ENCODE measurements at regions not wholly inside any gene's neighbourhood (a gene's known extent, or its start where the extent isn't known, plus 50 kb on each side); places are given as distances from the start of the nearest gene placed in this dataset.
A peak's percentile ranks its signal among the peaks of the same experiment; 100 is the strongest.
"Not testable (repeated sequence)": the region's sequence is repeated elsewhere in the genome, so short reads cannot be mapped to it uniquely, and the experiment has no call there.

GRCh38 chr3:160047876-160048275 is 59.2 kb downstream of the IL12A start:
- H3K9me3 Mint-ChIP-seq, result peaks cover 3% of the 10 kb centered on the region
- no peak for DNase-seq
- no peaks in the 10 kb centered on the region for H3K4me1 Mint-ChIP-seq (ENCODE audit: low read depth)
- peaks cover 3% of the 10 kb centered on the region for H3K27me3 Mint-ChIP-seq (ENCODE audit: low read depth)
- no peak overlapping the region for H3K27ac Mint-ChIP-seq
- CTCF ChIA-PET, result no interaction called here
- H3K36me3 Mint-ChIP-seq (ENCODE audit: low read depth), result no peaks in the 10 kb centered on the region
- H3K4me3 Mint-ChIP-seq, result no peak overlapping the region
- intact Hi-C loops (cut with micrococcal nuclease), result no loop called here

DNA sequence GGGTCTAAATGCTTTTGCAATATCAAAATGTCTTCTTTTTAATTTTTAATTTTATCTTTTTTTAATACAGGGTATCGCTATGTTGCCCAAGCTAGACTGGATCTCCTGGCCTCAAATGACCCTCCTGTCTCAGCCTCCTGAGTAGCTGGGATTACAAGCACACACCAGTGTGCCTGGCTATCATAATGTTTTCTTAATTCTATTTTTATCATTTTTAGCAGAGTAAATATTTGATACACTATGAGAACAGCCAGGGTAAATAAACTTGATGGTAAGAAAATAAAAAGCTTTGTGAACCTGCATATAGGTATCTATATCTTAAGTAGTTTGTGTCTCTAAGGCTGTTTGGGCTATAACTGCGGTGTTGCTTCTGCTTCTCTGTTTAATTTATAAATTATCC is 60.4 kb downstream of the IL12A start:
- no peaks in the 10 kb centered on the region for H3K4me1 Mint-ChIP-seq (ENCODE audit: low read depth)
- no peaks in the 10 kb centered on the region for H3K9me3 Mint-ChIP-seq
- H3K27ac Mint-ChIP-seq, result no peak overlapping the region
- no peak for DNase-seq
- no peaks in the 10 kb centered on the region for H3K36me3 Mint-ChIP-seq (ENCODE audit: low read depth)
- CTCF ChIA-PET, result interaction anchor here (0.6 to 1.2 kb wide), 3 partner anchors 43 to 66 kb away, joined by 3 to 4 read pairs (median 3); no protein-coding TSS in a partner anchor
- intact Hi-C loops (cut with micrococcal nuclease), result no loop called here
- H3K4me3 Mint-ChIP-seq, result no peak overlapping the region
- peaks cover 3% of the 10 kb centered on the region for H3K27me3 Mint-ChIP-seq (ENCODE audit: low read depth)

GRCh38 chr3:160049565-160049964 is 60.9 kb downstream of the IL12A start:
- H3K9me3 Mint-ChIP-seq, result no peaks in the 10 kb centered on the region
- DNase-seq, result no peak
- H3K27ac Mint-ChIP-seq, result no peak overlapping the region
- intact Hi-C loops (cut with micrococcal nuclease), result no loop called here
- H3K36me3 Mint-ChIP-seq (ENCODE audit: low read depth), result no peaks in the 10 kb centered on the region
- no peak overlapping the region for H3K4me3 Mint-ChIP-seq
- peaks cover 3% of the 10 kb centered on the region for H3K27me3 Mint-ChIP-seq (ENCODE audit: low read depth)
- no peaks in the 10 kb centered on the region for H3K4me1 Mint-ChIP-seq (ENCODE audit: low read depth)
- CTCF ChIA-PET, result interaction anchor here (0.8 to 1.2 kb wide), 2 partner anchors 44 to 67 kb away, joined by 3 to 4 read pairs; no protein-coding TSS in a partner anchor

DNA sequence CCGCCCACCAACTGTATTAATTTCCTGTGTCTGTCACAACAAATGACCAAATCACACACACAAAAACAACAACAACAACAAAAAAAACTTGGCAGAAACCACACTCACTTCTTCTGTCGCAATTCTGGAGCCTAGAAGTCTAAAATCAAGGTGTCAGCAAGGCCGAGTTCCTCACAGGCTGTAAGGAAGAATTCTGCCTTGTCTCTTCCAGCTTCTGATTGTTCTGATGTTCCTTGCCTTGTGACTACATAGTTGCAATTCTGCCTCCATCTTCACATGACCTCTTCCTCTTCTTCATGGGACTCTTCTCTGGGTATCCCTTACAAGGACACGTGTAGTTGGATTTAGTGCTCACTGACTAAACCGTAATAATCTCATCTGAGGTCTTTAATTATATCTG is 61.4 kb downstream of the IL12A start:
- Mint-ChIP-seq H3K4me1 (ENCODE audit: low read depth) (no peaks in the 10 kb centered on the region), H3K36me3 (ENCODE audit: low read depth) (no peaks in the 10 kb centered on the region), H3K4me3 (no peak overlapping the region), H3K27me3 (ENCODE audit: low read depth) (peaks cover 3% of the 10 kb centered on the region), H3K27ac (no peak overlapping the region), H3K9me3 (no peaks in the 10 kb centered on the region)
- CTCF ChIA-PET, result no interaction called here
- no peak for DNase-seq
- intact Hi-C loops (cut with micrococcal nuclease), result no loop called here

DNA sequence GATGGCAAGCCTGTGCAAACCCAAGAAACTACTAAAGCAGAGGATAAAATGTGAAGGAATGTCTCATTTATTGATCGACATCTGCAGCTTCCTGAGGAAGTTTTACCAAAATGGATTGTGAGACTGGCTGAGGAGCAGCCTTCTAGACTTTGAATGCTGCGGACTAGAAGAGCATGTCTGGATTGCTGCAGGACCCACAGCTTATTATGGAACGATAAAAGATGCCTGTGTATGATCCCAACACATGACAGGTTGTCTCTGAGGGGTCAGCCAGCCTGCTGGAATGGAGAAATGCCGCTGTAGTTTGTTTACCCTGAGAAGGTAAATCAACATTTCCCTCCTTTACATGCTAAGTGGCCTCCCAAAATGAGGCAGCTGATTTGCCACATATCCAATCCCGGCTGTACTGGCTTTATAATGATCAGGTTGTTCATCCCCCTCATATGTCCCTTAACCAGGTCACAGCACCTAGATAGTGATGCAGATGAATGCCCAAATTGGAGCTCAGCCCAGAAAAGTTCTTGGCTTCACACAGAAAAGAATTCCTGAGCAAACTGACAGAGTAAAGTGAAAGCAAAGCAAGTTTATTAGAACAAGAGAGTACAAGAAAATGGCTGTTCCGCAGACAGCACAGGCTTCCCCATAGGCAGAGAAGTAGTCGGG is 63.9 kb downstream of the IL12A start:
- CTCF ChIA-PET, result no interaction called here
- Mint-ChIP-seq H3K27ac (no peak overlapping the region), H3K36me3 (ENCODE audit: low read depth) (no peaks in the 10 kb centered on the region), H3K4me1 (ENCODE audit: low read depth) (no peaks in the 10 kb centered on the region), H3K27me3 (ENCODE audit: low read depth) (peaks cover 3% of the 10 kb centered on the region), H3K4me3 (no peak overlapping the region), H3K9me3 (no peaks in the 10 kb centered on the region)
- no peak for DNase-seq
- intact Hi-C loops (cut with micrococcal nuclease), result no loop called here

- Mint-ChIP-seq H3K36me3 (ENCODE audit: low read depth) (no peaks in the 10 kb centered on the region), H3K9me3 (no peaks in the 10 kb centered on the region), H3K4me1 (ENCODE audit: low read depth) (no peaks in the 10 kb centered on the region), H3K27me3 (ENCODE audit: low read depth) (peaks cover 3% of the 10 kb centered on the region), H3K27ac (no peak overlapping the region), H3K4me3 (no peak overlapping the region)
- CTCF ChIA-PET, result no interaction called here
- intact Hi-C loops (cut with micrococcal nuclease), result no loop called here
- DNase-seq, result no peak
Measured at GRCh38 chr3:160053048-160053391, 64.4 kb downstream of the IL12A start.

GRCh38 chr3:160054862-160055261 is 66.2 kb downstream of the IL12A start:
- H3K4me3 Mint-ChIP-seq; DNase-seq; H3K27ac Mint-ChIP-seq; H3K27me3 Mint-ChIP-seq (ENCODE audit: low read depth); H3K9me3 Mint-ChIP-seq; CTCF ChIA-PET; H3K36me3 Mint-ChIP-seq (ENCODE audit: low read depth); intact Hi-C loops (cut with micrococcal nuclease); H3K4me1 Mint-ChIP-seq (ENCODE audit: low read depth): not testable (repeated sequence)

GRCh38 chr3:160055659-160056058 is 67.0 kb downstream of the IL12A start:
- intact Hi-C loops (cut with micrococcal nuclease), result no loop called here
- Mint-ChIP-seq H3K4me1 (ENCODE audit: low read depth) (no peaks in the 10 kb centered on the region), H3K4me3 (no peak overlapping the region), H3K27me3 (ENCODE audit: low read depth) (peaks cover 3% of the 10 kb centered on the region), H3K36me3 (ENCODE audit: low read depth) (no peaks in the 10 kb centered on the region), H3K9me3 (no peaks in the 10 kb centered on the region), H3K27ac (no peak overlapping the region)
- DNase-seq, result no peak
- CTCF ChIA-PET, result no interaction called here

DNA sequence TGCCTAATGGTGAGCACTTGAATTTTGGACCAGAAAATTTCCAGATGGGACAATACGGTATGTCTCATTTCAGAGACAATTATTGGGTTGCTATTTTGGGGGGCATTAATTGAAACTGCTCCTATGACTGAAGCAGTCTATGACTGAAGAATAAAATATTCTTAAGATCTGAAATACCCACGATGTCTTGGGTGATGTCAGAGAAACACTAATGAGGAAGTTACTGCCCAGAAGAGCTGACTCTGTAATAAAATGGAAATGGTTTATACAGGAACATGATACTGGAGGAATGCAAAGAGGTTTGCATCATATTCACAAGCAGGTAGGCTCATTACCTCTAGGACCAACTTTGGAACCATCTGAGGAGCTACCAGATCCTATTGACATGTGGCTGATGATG is 68.7 kb downstream of the IL12A start:
- Mint-ChIP-seq H3K36me3 (ENCODE audit: low read depth) (no peaks in the 10 kb centered on the region), H3K9me3 (no peaks in the 10 kb centered on the region), H3K27me3 (ENCODE audit: low read depth) (no peaks in the 10 kb centered on the region), H3K4me3 (no peak overlapping the region), H3K4me1 (ENCODE audit: low read depth) (peaks cover 4% of the 10 kb centered on the region), H3K27ac (no peak overlapping the region)
- CTCF ChIA-PET, result no interaction called here
- no peak for DNase-seq
- intact Hi-C loops (cut with micrococcal nuclease), result no loop called here

DNA sequence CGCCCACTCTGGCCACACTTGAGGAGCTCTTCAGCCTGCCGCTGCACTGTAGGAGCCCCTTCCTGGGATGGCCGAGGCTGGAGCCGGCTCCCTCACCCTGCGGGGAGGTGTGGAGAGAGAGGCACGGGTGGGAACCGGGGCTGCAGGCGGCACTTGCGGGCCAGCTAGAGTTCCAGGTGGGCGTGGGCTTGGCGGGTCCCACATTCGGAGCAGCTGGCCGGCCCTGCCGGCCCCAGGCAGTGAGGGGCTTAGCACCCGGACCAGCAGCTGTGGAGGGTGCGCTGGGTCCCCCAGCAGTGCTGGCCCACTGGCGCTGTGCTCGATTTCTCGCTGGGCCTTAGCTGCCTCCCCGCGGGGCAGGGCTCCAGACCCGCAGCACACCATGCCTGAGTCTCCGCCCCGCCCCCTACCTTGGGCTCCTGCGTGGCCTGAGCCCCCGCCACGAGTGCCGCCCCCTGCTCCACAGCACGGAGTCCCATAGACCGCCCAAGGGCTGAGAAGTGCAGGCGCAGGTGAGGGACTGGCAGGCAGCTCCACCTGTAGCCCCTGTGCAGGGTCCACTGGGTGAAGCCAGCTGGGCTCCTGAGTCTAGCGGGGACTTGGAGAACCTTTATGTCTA is 71.9 kb downstream of the IL12A start:
- intact Hi-C loops (cut with micrococcal nuclease), result no loop called here
- Mint-ChIP-seq H3K27me3 (ENCODE audit: low read depth) (no peaks in the 10 kb centered on the region), H3K4me3 (no peak overlapping the region), H3K9me3 (no peaks in the 10 kb centered on the region), H3K27ac (no peak overlapping the region), H3K36me3 (ENCODE audit: low read depth) (no peaks in the 10 kb centered on the region), H3K4me1 (ENCODE audit: low read depth) (peaks cover 4% of the 10 kb centered on the region)
- CTCF ChIA-PET, result no interaction called here
- no peak for DNase-seq

GRCh38 chr3:160061525-160061924 is 72.9 kb downstream of the IL12A start:
- DNase-seq, result no peak
- CTCF ChIA-PET, result no interaction called here
- Mint-ChIP-seq H3K4me3 (peak overlapping the region; percentile 32), H3K9me3 (no peaks in the 10 kb centered on the region), H3K36me3 (ENCODE audit: low read depth) (no peaks in the 10 kb centered on the region), H3K27me3 (ENCODE audit: low read depth) (no peaks in the 10 kb centered on the region), H3K4me1 (ENCODE audit: low read depth) (peaks cover 4% of the 10 kb centered on the region), H3K27ac (no peak overlapping the region)
- intact Hi-C loops (cut with micrococcal nuclease), result no loop called here

DNA sequence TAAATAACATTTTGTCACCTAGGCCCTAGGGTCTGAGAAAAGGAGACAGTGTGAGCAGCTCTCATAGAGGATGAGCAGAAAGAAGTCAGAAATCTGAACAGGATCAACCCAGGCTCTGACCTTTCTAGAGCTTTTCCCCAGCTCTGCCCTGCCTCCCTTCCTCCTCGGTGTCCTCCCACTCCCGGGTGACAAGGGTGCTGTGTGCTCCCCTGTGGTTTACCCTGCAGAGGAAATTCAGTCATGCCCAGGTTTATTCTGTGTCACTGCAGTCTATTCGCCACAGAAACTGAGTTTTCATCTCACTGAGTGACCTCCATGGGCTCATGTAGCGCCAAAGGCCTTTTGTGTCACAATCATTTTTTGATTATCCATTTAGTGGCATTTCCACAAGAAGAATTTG is 76.6 kb downstream of the IL12A start:
- intact Hi-C loops (cut with micrococcal nuclease), result no loop called here
- CTCF ChIA-PET, result no interaction called here
- Mint-ChIP-seq H3K36me3 (ENCODE audit: low read depth) (no peaks in the 10 kb centered on the region), H3K4me3 (no peak overlapping the region), H3K9me3 (no peaks in the 10 kb centered on the region), H3K27me3 (ENCODE audit: low read depth) (no peaks in the 10 kb centered on the region), H3K27ac (no peak overlapping the region), H3K4me1 (ENCODE audit: low read depth) (peaks cover 4% of the 10 kb centered on the region)
- DNase-seq, result no peak

DNA sequence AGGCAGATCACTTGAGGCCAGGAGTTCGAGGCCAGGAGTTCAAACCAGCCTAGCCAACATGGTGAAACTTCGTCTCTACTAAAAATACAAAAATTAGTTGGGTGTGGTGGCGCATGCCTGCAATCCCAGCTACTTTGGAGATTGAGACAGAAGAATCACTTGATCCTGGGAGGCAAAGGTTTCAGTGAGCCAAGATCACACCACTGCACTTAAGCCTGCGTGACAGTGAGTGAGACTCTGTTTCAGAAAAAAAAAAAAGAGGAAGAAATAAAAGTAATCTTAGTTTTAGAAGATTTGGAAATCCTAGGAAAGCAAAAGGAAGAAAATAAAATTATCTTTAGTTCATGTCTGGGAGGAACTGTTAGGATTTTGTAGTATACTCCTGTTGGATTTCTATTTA is 77.2 kb downstream of the IL12A start:
- Mint-ChIP-seq H3K27ac (no peak overlapping the region), H3K9me3 (no peaks in the 10 kb centered on the region), H3K4me1 (ENCODE audit: low read depth) (peaks cover 4% of the 10 kb centered on the region), H3K36me3 (ENCODE audit: low read depth) (no peaks in the 10 kb centered on the region), H3K27me3 (ENCODE audit: low read depth) (no peaks in the 10 kb centered on the region), H3K4me3 (no peak overlapping the region)
- no peak for DNase-seq
- CTCF ChIA-PET, result no interaction called here
- intact Hi-C loops (cut with micrococcal nuclease), result no loop called here
